HG03442 (cell line): ENCODE measurements at regions not wholly inside any gene's neighbourhood (a gene's known extent, or its start where the extent isn't known, plus 50 kb on each side); places are given as distances from the start of the nearest gene placed in this dataset.

Experiments used
- ATAC-seq: cut with Tn5 transposase; IDR thresholded peaks from one replicate; pipeline ENCODE4 v1.9.1; 2021; ENCODE audit warnings: mild to moderate bottlenecking, moderate library complexity; ENCODE audit not compliant: unreplicated experiment

GRCh38 chr6:156651486-156651885 is 125.7 kb upstream of the ARID1B start:
- no peak for ATAC-seq

GRCh38 chr6:156650896-156651390 is 126.2 kb upstream of the ARID1B start:
- no peak for ATAC-seq

DNA sequence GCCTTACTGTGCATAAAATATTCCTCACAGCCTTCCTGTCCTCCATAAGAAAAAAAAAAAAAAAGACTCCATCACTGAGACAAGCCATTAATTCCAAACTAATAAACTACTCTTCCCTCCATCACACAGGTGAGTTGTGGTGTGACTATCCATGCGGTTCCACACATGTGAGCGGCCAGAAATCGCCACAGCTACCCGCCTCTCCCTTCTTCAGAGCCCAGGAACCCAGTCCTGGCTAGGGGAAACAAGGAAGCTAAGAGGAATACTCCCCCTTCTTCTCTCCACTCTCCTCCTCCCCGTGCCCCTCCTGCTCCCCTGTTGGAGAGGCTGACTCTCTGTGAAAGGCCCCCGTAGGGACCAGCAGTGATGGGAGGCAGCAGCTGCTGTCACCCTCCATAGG is 128.6 kb upstream of the ARID1B start:
- no peak for ATAC-seq

DNA sequence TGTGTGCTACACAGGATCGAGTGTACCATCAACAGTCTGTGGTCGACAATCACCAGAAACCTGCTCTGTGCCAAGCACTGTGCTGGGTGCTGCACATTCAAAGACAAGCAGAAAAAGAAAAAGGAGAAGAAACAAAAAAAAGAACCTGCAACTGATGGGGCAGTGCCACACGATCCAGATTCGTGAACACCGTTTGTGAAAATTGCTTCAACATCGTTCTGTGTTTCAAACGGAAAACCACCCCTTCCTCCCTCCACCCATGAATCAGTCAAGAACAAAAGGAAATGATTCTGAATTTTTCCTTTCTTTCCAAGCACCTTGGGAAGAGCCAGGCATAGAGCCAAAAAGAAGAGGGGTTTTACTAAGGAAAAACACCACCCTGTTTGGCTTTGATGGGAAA is 129.2 kb upstream of the ARID1B start:
- ATAC-seq, result no peak

- ATAC-seq, result no peak
Measured at GRCh38 chr6:156647140-156647784, 129.9 kb upstream of the ARID1B start.

GRCh38 chr6:156646496-156646895 is 130.7 kb upstream of the ARID1B start:
- ATAC-seq, result no peak

GRCh38 chr6:156645097-156645496 is 132.1 kb upstream of the ARID1B start:
- no peak for ATAC-seq

DNA sequence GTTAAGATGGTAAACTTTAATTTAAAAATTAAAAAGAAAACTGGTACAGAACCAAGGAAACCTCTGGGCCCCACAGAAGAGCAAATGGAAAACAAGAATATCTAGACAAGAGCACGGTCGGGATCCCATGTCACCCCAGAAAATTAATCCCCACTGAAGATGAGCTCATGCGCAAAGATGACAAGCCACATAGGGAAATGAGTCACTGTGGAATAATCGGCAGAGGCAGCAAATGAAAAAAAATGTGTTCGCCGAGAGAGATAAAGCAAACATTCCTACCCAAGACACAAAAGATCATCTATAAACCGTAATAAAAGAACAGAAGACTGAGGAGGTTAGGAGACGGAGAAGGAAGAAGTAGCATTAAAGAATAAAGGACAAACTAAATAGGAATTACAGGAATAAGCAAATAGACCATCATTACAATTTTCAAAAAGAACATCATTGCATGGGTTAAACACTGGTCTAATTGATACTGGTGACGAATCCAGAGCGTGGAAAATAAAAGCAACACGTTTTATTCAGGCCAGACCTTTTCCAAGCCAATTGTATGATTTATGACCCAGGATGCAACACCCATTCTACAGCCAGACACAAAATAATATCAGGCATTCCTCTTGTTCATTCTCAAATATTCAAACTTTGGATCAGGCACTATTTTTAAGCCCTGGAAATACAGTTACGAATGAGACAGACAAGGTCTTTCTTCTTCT is 138.0 kb upstream of the ARID1B start:
- no peak for ATAC-seq

DNA sequence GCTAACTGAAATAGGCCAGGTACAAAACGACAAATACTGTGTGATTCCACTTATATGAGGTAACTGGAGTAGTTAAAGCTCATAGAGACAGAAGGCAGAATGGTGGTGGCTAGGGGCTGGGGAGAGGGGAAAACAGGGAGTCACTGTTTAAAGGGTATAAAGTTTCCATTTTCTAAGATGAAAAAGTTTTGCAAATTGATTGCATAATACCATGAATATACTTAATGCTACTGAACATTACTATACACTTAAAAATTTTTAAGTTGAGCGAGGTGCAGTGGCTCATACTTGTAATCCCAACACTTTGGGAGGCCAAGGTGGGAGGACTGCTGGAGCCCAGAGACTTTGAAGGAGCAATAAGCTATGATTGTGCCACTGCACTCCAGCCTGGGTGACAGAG is 138.6 kb upstream of the ARID1B start:
- ATAC-seq, result no peak

- ATAC-seq, result no peak
Measured at GRCh38 chr6:156634951-156635371, 142.2 kb upstream of the ARID1B start.

DNA sequence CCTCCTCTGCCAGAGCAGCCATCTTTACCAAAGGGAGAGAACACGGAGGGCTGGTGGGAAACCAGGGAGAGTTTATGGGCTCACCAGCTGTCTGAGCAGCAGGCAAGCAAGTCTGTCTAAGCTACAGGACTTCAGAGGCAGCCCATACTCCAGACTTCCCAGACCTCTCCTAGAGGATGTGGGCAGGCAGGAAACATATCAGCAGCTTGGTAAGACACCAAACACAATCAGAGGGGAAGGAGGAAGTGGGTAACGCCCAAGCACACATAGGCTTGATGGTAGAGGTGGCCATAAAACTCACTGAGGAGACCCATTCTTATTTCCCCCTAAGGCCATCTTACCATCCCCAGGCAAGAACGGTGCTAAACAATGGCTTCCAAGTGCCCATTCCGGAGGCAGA is 143.1 kb upstream of the ARID1B start:
- ATAC-seq, result no peak

DNA sequence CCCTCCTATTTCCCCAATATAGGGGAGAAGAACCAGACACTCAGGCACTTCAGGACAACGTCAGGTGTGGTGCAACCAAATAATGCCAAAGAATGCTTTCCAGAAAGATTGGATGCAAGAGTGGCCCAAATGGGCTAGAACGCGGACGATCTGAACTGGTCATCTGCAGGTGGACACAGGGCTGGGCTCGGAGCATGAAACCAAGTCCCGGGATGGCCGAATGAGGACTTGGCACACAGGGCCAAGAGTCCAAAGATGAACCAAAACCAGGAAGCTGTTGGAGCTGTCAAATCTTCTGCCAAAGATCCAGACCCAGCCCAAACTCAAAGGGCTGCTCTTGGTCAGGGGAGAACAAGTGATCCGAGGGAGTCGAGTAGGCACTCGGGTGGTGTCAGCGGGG is 143.9 kb upstream of the ARID1B start:
- no peak for ATAC-seq

DNA sequence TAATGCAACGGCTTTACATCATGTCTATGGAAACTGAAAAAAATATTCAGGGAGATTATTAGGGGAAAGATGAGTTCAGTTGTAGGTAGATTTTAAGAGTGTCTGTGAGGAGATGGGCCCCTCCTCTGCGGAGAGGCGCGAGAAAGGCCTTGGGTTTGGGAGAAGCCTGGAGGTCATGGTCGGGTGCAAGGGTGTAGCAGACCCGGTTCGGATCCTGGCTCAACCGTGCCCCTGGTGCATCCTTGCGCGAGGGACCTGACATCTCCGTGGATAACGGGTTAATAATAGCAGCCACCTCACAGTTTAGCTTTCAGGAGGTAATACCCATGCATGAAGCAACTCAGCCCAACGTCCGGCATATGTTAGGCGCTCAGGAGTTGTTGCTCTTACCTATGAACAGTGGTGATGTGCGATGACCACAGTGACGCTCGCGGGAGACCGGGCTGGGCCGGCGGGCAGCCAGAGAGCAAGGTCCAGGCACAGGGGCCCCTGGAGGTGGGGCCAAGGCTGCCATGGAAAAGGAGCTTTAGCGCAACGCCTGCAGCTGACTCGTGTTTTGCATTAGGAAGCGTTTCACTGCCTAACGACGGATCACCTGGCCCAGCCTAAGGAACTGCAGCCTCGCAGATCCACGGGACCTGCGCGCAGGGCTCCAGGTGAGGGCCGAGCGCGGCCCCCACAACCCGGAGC is 146.4 kb upstream of the ARID1B start:
- no peak for ATAC-seq

- ATAC-seq, result no peak
Measured at GRCh38 chr6:156628805-156629204, 148.4 kb upstream of the ARID1B start.

GRCh38 chr6:156627524-156627923 is 149.7 kb upstream of the ARID1B start:
- no peak for ATAC-seq

- ATAC-seq, result no peak
Measured at GRCh38 chr6:156622185-156622584, 155.0 kb upstream of the ARID1B start.

DNA sequence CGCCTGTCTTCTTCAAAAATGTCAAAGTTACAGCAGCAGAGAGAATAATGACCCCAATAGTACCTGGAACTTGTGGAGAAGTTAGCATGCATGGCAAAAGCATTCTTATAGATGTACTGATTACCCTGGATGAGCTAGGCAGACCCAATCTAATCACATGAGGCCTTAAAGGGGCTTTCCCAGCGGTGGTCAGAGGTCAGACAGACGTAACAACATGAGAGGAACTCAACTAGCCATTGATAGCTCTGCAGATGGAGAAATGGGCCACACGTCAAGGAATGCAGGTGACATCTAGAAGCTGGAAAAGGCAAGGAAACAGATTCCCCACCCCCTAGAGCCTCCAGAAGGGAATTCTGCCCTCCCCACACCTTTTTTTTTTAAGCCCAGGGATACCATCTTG is 156.8 kb upstream of the ARID1B start:
- ATAC-seq, result no peak

GRCh38 chr6:156618600-156619205 is 158.5 kb upstream of the ARID1B start:
- no peak for ATAC-seq

DNA sequence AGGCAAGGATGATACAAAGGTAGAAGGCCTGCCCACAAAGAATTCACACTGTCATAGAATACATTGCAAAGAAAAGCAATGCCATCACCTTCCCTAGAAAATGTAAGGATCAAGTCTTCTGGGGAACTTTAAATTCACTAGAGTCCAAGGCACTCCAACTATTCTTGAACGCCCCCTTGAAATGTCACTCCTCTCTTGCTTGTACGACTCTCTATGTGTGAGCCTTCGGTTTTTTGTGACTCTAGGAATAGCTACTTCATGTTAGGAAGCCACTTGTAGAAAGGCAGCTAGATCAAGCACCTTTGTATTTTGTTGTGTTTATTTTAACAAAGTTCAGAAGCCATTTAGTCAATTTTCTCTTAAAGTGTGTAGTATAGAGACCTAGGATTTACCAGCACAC is 159.2 kb upstream of the ARID1B start:
- no peak for ATAC-seq

GRCh38 chr6:156617376-156617775 is 159.8 kb upstream of the ARID1B start:
- no peak for ATAC-seq

DNA sequence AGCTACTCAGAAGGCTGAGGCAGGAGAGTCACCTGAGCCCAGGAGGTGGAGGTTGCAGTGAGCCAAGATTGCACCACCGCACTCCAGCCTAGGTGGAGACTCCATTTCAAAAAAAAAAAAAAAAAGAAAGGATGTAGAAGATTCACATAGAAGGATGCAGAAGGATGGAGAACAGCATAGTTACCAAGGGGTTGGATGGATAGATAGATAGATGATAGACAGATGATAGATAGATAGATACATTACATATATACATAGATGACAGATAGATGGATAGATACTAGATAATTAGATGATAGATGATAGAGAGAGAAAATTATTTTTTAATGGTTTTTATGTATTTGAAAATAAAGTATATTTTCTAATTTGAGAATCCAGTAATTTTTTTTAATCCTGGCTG is 160.7 kb upstream of the ARID1B start:
- no peak for ATAC-seq

DNA sequence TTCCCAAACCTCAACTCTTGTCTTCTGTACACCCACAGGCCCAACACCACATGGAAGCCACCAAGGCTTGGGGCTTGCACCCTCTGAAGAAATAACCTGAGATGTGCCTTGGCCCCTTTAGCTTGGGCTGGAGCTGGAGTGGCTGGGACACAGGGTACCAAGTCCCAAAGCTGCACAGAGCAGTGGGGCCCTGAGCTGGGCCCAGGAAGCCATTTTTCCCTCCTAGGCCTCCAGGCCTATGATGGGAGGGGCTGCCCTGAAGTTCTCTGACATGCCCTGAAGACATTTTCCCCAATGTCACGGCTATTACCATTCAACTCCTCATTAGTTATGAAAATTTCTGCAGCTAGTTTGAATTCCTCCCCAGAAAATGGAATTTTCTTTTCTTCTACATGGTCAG is 163.2 kb upstream of the ARID1B start:
- ATAC-seq, result no peak
